ENCODE measurements at regions not wholly inside any gene's neighbourhood (a gene's known extent, or its start where the extent isn't known, plus 50 kb on each side); places are given as distances from the start of the nearest gene placed in this dataset.

GRCh38 chr4:57231781-57232180 lies 121.6 kb upstream of the IGFBP7 start:
- no peak for ATAC-seq
- TF ChIP-seq PPARA (CRISPR knock-in tag; IDR thresholded peaks at IDR 0.05; ENCODE audit: borderline replicate concordance), result no peak
- TF ChIP-seq ISL1 (CRISPR knock-in tag; IDR thresholded peaks at IDR 0.05), result no peak
- TF ChIP-seq, protein P1, sequence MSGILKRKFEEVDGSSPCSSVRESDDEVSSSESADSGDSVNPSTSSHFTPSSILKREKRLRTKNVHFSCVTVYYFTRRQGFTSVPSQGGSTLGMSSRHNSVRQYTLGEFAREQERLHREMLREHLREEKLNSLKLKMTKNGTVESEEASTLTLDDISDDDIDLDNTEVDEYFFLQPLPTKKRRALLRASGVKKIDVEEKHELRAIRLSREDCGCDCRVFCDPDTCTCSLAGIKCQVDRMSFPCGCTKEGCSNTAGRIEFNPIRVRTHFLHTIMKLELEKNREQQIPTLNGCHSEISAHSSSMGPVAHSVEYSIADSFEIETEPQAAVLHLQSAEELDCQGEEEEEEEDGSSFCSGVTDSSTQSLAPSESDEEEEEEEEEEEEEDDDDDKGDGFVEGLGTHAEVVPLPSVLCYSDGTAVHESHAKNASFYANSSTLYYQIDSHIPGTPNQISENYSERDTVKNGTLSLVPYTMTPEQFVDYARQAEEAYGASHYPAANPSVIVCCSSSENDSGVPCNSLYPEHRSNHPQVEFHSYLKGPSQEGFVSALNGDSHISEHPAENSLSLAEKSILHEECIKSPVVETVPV (CRISPR knock-in tag; IDR thresholded peaks at IDR 0.05), result no peak
- no peak for TF ChIP-seq ARNTL (CRISPR knock-in tag; IDR thresholded peaks at IDR 0.05; ENCODE audit: borderline replicate concordance, low read depth)
- TF ChIP-seq TSHZ2 (CRISPR knock-in tag; IDR thresholded peaks at IDR 0.05), result no peak
- TF ChIP-seq ZFP30 (CRISPR knock-in tag; IDR thresholded peaks at IDR 0.05), result no peak
- TF ChIP-seq OSR1 (CRISPR knock-in tag; IDR thresholded peaks at IDR 0.05), result no peak
- TF ChIP-seq ZFP3 (CRISPR knock-in tag; IDR thresholded peaks at IDR 0.05), result no peak
- TF ChIP-seq ESRRG (CRISPR knock-in tag; IDR thresholded peaks at IDR 0.05), result no peak
- TF ChIP-seq ZNF565 (CRISPR knock-in tag; conservative IDR thresholded peaks at IDR 0.05; ENCODE audit: low read depth), result no peak
- no peak for TF ChIP-seq TOX (CRISPR knock-in tag; IDR thresholded peaks at IDR 0.05; ENCODE audit: borderline replicate concordance)
- TF ChIP-seq CSDC2 (CRISPR knock-in tag; IDR thresholded peaks at IDR 0.05), result no peak
- TF ChIP-seq PATZ1 (CRISPR knock-in tag; IDR thresholded peaks at IDR 0.05; ENCODE audit: borderline replicate concordance), result no peak
- TF ChIP-seq ZC3H10 (CRISPR knock-in tag; IDR thresholded peaks at IDR 0.05), result no peak
- no peak for TF ChIP-seq ZNF70 (CRISPR knock-in tag; IDR thresholded peaks at IDR 0.05)

DNA sequence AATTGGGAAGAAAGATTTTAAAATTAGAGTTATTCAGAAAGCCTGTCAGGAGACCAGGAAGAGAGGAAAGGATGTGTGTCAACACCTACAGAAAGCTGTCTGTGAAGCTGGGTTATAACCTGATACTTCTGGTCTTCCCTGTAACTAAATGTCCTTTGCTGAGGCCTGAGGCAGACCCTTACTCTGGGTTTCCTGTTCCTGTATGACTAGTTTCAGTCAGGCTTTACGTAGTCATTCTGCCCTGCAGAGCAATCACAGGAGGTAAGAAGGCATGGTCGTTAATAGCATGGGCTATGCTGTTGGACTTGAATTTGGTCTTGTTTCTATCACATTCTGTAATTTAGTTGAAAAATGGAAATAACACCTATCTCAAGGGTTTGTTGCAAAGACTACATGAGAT lies 110.5 kb upstream of the IGFBP7 start:
- TF ChIP-seq TCF4 (CRISPR knock-in tag; IDR thresholded peaks at IDR 0.05; ENCODE audit: borderline replicate concordance), result no peak
- no peak for TF ChIP-seq OSR1 (CRISPR knock-in tag; IDR thresholded peaks at IDR 0.05)
- no peak for ATAC-seq

DNA sequence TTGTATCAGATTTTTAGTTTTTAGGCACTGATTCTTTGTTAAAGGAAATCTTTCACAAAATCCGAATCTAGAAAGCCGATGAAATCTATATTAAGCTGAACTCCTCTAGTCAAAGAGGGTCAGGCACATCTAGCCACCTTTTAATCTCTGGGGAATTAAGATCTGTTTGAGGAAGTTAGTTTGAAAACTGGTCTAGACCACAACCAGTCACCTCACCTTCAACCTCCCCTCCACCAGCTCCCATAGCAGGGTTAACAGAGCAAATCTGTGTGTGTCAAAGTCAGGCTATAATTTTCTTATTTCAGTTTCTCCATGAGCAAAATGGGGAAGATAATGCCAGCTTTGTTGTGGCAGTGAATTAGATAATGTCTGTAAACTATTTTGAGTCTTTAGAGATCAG lies 110.0 kb upstream of the IGFBP7 start:
- ATAC-seq, result no peak
- TF ChIP-seq TOX (CRISPR knock-in tag; IDR thresholded peaks at IDR 0.05; ENCODE audit: borderline replicate concordance) (no peak), TSHZ2 (CRISPR knock-in tag; IDR thresholded peaks at IDR 0.05) (no peak), ZFP3 (CRISPR knock-in tag; IDR thresholded peaks at IDR 0.05) (no peak), CSDC2 (CRISPR knock-in tag; IDR thresholded peaks at IDR 0.05) (no peak), ISL1 (CRISPR knock-in tag; IDR thresholded peaks at IDR 0.05) (no peak), PPARA (CRISPR knock-in tag; IDR thresholded peaks at IDR 0.05; ENCODE audit: borderline replicate concordance) (no peak), ESRRG (CRISPR knock-in tag; IDR thresholded peaks at IDR 0.05) (no peak), ZFP30 (CRISPR knock-in tag; IDR thresholded peaks at IDR 0.05) (no peak)
- TF ChIP-seq, protein P1 (CRISPR knock-in tag; IDR thresholded peaks at IDR 0.05), result no peak
- TF ChIP-seq, protein P2, sequence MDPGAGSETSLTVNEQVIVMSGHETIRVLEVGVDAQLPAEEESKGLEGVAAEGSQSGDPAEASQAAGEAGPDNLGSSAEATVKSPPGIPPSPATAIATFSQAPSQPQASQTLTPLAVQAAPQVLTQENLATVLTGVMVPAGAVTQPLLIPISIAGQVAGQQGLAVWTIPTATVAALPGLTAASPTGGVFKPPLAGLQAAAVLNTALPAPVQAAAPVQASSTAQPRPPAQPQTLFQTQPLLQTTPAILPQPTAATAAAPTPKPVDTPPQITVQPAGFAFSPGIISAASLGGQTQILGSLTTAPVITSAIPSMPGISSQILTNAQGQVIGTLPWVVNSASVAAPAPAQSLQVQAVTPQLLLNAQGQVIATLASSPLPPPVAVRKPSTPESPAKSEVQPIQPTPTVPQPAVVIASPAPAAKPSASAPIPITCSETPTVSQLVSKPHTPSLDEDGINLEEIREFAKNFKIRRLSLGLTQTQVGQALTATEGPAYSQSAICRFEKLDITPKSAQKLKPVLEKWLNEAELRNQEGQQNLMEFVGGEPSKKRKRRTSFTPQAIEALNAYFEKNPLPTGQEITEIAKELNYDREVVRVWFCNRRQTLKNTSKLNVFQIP (CRISPR knock-in tag; IDR thresholded peaks at IDR 0.05; ENCODE audit: borderline replicate concordance, low read depth), result no peak

Data from SK-N-SH treated with all-trans-retinoic acid at 6 μM for 48 hours (cell line).